HEK293 (cell line): ENCODE measurements at regions not wholly inside any gene's neighbourhood (a gene's known extent, or its start where the extent isn't known, plus 50 kb on each side); places are given as distances from the start of the nearest gene placed in this dataset.

Experiments
- CTCF ChIA-PET: fragments of 350-600 bp; formaldehyde crosslinking; extraction: SDS; loops from one replicate; lab custom pipeline; 2021; ENCODE audit warnings: antibody characterized with exemption; lab: Yijun Ruan, JAX
- POLR2A ChIA-PET: fragments of 300-600 bp; formaldehyde crosslinking; extraction: SDS; loops from one replicate; lab custom pipeline; 2020; ENCODE audit warnings: antibody characterized with exemption, inconsistent platforms; lab: Yijun Ruan, JAX
- H3K27ac ChIP-seq: fragments of 200-500 bp; sonication (Bioruptor generic); 2 replicates; pipeline ENCODE4 v1.5.1; 2014; ENCODE audit warnings: low read depth, low read length, control low read depth, inconsistent platforms; ENCODE audit errors: extremely low read depth
- H3K36me3 ChIP-seq, 2 experiments: fragments of 200-500 bp in 1 of 2; sonication (Bioruptor generic) in 1 of 2; 1 replicate in 1 of 2; 2 replicates in 1 of 2; pipeline ENCODE4 v1.5.1; 2014 to 2017; ENCODE audit warnings: inconsistent platforms in 2 of 2, low read length in 2 of 2; ENCODE audit not compliant: control insufficient read depth in 2 of 2, insufficient read depth in 1 of 2
- H3K4me1 ChIP-seq: fragments of 200-500 bp; sonication (Bioruptor generic); 2 replicates; pipeline ENCODE4 v1.5.1; 2014; ENCODE audit warnings: mild to moderate bottlenecking, low read length, inconsistent platforms; ENCODE audit not compliant: control insufficient read depth, insufficient read depth
- H3K4me3 ChIP-seq: 2 replicates; pipeline ENCODE4 v1.5.1; 2011; ENCODE audit warnings: low read depth, mild to moderate bottlenecking, control low read depth, low read length, moderate library complexity
- H3K9me3 ChIP-seq: fragments of 200-500 bp; sonication (Bioruptor generic); 2 replicates; pipeline ENCODE4 v1.5.1; 2014; ENCODE audit warnings: low read depth, low read length, inconsistent platforms; ENCODE audit not compliant: control insufficient read depth, insufficient read depth
- KLF7 ChIP-seq: fragments of 450-650 bp; formaldehyde crosslinking; IDR thresholded peaks from 2 replicates; pipeline ENCODE4 v1.5.1; 2016; ENCODE audit warnings: missing biosample characterization, missing genetic modification characterization, borderline replicate concordance
- PRDM10 ChIP-seq: fragments of 450-650 bp; formaldehyde crosslinking; IDR thresholded peaks from 2 replicates; pipeline ENCODE4 v1.5.1; 2016; ENCODE audit warnings: missing biosample characterization, missing genetic modification characterization
- REPIN1 ChIP-seq: fragments of 450-650 bp; formaldehyde crosslinking; IDR thresholded peaks from 2 replicates; pipeline ENCODE4 v1.5.1; 2017; ENCODE audit warnings: missing biosample characterization, missing genetic modification characterization, low read depth
- SCRT1 ChIP-seq: fragments of 450-650 bp; formaldehyde crosslinking; IDR thresholded peaks from 2 replicates; pipeline ENCODE4 v1.5.1; 2016; ENCODE audit warnings: missing biosample characterization, missing genetic modification characterization, borderline replicate concordance
- ZBTB49 ChIP-seq: fragments of 450-650 bp; formaldehyde crosslinking; IDR thresholded peaks from 2 replicates; pipeline ENCODE4 v1.5.1; 2016; ENCODE audit warnings: missing biosample characterization, missing genetic modification characterization, low read depth
- ZBTB7A ChIP-seq: fragments of 450-650 bp; formaldehyde crosslinking; IDR thresholded peaks from 2 replicates; pipeline ENCODE4 v1.5.1; 2016; ENCODE audit warnings: low read depth, missing biosample characterization, missing genetic modification characterization
- ZNF157 ChIP-seq: fragments of 450-650 bp; formaldehyde crosslinking; IDR thresholded peaks from 2 replicates; pipeline ENCODE4 v1.5.1; 2016; ENCODE audit warnings: missing biosample characterization, missing genetic modification characterization
- ZNF214 ChIP-seq: fragments of 450-650 bp; formaldehyde crosslinking; IDR thresholded peaks from 2 replicates; pipeline ENCODE4 v1.5.1; 2017; ENCODE audit warnings: missing biosample characterization, mild to moderate bottlenecking, missing genetic modification characterization, borderline replicate concordance
- ZNF335 ChIP-seq: fragments of 450-650 bp; formaldehyde crosslinking; conservative IDR thresholded peaks from 2 replicates; pipeline ENCODE4 v1.5.1; 2016; ENCODE audit warnings: missing biosample characterization, missing genetic modification characterization
- ZNF341 ChIP-seq: fragments of 450-650 bp; formaldehyde crosslinking; IDR thresholded peaks from 2 replicates; pipeline ENCODE4; 2016; ENCODE audit warnings: low read depth, missing biosample characterization, missing genetic modification characterization
- ZNF391 ChIP-seq: fragments of 450-650 bp; formaldehyde crosslinking; IDR thresholded peaks from 2 replicates; pipeline ENCODE4 v1.5.1; 2016; ENCODE audit warnings: low read depth, missing biosample characterization, missing genetic modification characterization, borderline replicate concordance
- ZNF555 ChIP-seq: fragments of 450-650 bp; formaldehyde crosslinking; conservative IDR thresholded peaks from 2 replicates; pipeline ENCODE4 v1.5.1; 2017; ENCODE audit warnings: missing biosample characterization, mild to moderate bottlenecking, missing genetic modification characterization, inconsistent platforms
- ZNF645 ChIP-seq: fragments of 450-650 bp; formaldehyde crosslinking; IDR thresholded peaks from 2 replicates; pipeline ENCODE4; 2016; ENCODE audit warnings: missing biosample characterization, missing genetic modification characterization
- ZNF701 ChIP-seq: fragments of 450-650 bp; formaldehyde crosslinking; IDR thresholded peaks from 2 replicates; pipeline ENCODE4 v1.5.1; 2016; ENCODE audit warnings: missing biosample characterization, missing genetic modification characterization

- H3K36me3 ChIP-seq, result no peaks in the 10 kb centered on the region
- no peak overlapping the region for H3K4me3 ChIP-seq
- POLR2A ChIA-PET, result no interaction called here
- no peaks in the 10 kb centered on the region for H3K4me1 ChIP-seq
- H3K27ac ChIP-seq, result no peak overlapping the region
- TF ChIP-seq ZNF335 (no peak), ZNF555 (tag by site-specific recombination) (no peak), ZNF214 (tag by site-specific recombination) (no peak), KLF7 (tag by site-specific recombination) (no peak), ZNF157 (no peak), SCRT1 (tag by site-specific recombination) (no peak)
- CTCF ChIA-PET, result interaction anchor here (0.7 kb wide), 1 partner anchor 12 kb away, joined by 3 read pairs; no protein-coding TSS in a partner anchor
- H3K9me3 ChIP-seq, result no peaks in the 10 kb centered on the region
These were observed 179.4 kb upstream of the NLRP1 start for GRCh38 chr17:5763595-5764306.

GRCh38 chr17:5769593-5770354 is 185.5 kb upstream of the NLRP1 start:
- H3K36me3 ChIP-seq, result no peaks in the 10 kb centered on the region
- POLR2A ChIA-PET, result no interaction called here
- TF ChIP-seq ZBTB49 (tag by site-specific recombination), result no peak
- TF ChIP-seq ZBTB7A (tag by site-specific recombination), result no peak
- TF ChIP-seq ZNF645 (tag by site-specific recombination), result no peak
- TF ChIP-seq REPIN1 (tag by site-specific recombination), result no peak
- TF ChIP-seq PRDM10, result no peak
- no peak for TF ChIP-seq ZNF391
- TF ChIP-seq ZNF341 (tag by site-specific recombination), result no peak
- TF ChIP-seq ZNF701 (tag by site-specific recombination), result no peak
- H3K27ac ChIP-seq, result no peak overlapping the region
- H3K4me1 ChIP-seq, result no peaks in the 10 kb centered on the region
- CTCF ChIA-PET, result no interaction called here
- no peak overlapping the region for H3K4me3 ChIP-seq
- no peaks in the 10 kb centered on the region for H3K9me3 ChIP-seq
